HG03558 (cell line): ENCODE measurements at regions not wholly inside any gene's neighbourhood (a gene's known extent, or its start where the extent isn't known, plus 50 kb on each side); places are given as distances from the start of the nearest gene placed in this dataset.
"Not testable (repeated sequence)": the region's sequence is repeated elsewhere in the genome, so short reads cannot be mapped to it uniquely, and the experiment has no call there.

Experiments
- ATAC-seq: cut with Tn5 transposase; IDR thresholded peaks from one replicate; pipeline ENCODE4 v1.9.1; 2021; ENCODE audit warnings: moderate number of reproducible peaks; ENCODE audit not compliant: unreplicated experiment; ENCODE audit errors: extremely low read depth

- no peak for ATAC-seq
These were observed 107.2 kb upstream of the DDHD1 start for GRCh38 chr14:53260286-53260685.

GRCh38 chr14:53252141-53252540 lies 99.0 kb upstream of the DDHD1 start:
- ATAC-seq = no peak

GRCh38 chr14:53249059-53249458 lies 95.9 kb upstream of the DDHD1 start:
- no peak for ATAC-seq

DNA sequence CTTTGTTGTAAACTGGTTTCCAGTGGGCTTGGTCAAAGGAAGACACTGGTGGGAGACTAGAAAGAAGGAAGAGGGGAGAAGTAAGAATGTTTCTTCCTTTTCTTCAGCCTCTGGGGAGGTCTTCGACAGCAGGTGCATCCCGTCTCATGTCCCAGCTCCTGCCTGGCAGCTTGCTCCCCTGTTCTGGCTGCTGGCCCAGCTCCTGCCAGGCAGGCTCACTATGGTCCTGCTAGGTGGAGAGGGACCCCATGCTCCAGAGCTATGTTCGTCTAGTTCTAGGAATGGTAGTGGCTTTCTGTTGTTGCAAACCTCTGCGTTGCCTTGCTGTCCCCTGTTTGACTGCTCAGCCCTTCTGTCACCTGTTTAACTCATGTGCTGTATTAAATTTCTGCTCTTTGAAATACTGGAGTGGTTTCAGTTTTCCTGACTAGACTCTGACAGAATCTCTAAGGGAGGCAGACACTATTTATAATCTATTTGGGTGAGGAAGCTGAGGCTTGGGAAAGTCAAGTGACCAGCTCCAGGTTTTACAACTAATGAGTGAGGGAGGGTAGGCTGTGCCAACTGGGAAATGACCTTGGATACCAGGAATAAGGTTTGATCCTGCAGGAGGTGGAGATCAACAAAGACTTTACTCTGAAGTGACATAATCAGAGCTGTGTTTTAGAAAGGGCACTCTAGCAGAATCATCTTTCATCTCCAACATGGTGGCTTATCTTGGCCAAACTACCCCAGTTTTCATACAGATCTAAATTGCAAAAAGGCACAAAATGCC lies 94.7 kb upstream of the DDHD1 start:
- no peak for ATAC-seq

DNA sequence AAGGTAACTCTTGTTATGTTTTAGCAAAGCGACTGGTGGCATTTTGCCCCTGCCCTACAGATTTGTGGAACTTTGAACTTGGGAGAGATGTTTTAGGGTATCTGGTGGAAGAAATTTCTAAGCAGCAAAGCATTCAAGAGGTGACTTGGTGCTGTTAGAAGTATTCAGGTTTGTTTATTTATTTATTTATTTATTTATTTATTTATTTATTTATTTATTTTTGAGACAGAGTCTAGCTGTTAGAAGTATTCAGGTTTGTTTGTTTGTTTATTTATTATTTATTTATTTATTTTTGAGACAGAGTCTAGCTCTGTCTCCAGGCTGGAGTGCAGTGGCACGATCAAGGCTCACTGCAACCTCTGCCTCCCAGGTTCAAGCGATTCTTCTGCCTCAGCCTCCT lies 89.8 kb upstream of the DDHD1 start:
- not testable (repeated sequence) for ATAC-seq

DNA sequence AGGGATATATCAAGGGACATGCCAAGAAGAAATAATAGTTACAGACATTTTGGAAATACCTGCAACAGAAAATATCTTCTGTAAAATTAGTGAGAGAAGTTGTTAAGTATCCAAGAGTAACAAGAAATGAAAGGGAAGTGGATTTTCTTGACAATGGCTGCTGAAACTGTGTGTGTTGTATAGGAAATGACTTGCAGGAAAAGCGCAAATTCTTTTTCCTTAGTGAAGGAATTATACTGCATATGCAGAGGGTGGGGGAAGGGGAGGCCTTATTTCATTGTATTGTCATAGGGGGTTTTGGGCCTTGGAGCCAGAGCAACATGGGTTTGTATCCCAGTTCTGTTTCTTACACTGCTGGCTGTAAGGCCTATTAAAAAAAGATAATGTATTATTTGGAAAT lies 84.4 kb upstream of the DDHD1 start:
- no peak for ATAC-seq

DNA sequence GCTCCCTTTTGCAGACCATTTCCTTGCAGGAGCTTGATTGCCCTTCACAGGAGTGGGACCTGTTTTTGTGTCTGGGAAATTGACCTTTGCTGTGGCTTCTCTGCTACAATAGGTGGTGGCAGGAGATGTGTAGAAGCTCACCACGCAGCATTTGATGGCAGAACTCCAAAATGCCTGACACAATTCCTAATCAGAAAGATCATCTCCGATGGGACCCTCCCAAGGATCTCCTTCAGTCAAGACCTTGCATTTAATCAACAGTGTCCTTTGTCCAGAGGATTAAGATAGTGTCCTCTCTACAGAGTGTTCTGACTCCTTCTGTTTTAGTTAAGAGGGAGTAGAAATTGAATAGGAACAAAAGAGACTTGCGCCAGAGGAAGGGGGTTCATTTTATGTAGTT lies 83.6 kb upstream of the DDHD1 start:
- no peak for ATAC-seq

DNA sequence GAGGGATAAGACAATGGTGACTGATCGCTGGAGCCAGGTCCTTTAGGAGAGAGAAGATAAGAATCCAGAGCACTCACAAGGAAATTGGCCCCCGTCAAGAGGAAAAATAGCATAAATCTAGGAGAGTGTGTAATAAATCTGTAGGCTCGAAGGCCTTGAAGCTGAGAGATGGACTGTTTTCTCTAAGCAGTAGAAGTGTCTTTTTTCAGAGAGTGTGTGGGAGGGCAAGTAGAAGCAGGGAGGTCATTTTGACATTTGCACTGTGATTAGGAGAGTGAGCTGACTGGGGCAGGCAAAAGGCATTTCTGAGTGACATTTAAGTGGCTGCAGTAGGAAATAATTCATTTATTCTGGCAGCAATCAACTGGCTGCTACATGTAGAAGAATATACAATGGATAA lies 78.0 kb upstream of the DDHD1 start:
- ATAC-seq = no peak

GRCh38 chr14:53228966-53229365 lies 75.8 kb upstream of the DDHD1 start:
- no peak for ATAC-seq

DNA sequence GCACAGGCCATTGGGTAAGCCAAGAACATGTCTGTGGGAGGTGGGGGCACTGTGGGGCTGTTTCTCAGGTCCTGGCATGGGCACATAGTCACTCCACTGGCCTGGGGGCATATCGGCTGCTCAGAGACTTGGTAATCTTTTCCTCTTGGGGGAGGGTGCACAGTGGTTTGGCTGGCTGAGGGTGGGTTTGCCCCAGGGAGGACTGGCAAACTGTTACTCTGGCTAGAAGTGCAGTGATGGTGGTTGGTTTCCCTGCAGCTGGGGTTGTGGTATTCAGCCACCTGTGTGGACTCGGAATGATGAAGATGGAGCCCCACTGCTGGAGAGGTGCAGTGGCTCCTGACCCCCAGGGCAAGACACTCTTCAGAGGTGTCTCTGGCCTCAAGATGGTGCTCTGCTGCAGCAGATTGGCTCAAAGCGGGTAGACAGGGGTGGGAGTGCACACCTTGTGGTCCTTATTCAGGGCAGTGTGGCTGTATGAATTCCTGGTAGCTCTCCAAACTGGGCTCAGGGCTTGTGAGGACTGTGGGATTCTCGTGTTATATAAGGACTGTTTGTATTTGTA lies 74.1 kb upstream of the DDHD1 start:
- ATAC-seq = no peak

- ATAC-seq = no peak
These were observed 73.4 kb upstream of the DDHD1 start for GRCh38 chr14:53226553-53226952.

DNA sequence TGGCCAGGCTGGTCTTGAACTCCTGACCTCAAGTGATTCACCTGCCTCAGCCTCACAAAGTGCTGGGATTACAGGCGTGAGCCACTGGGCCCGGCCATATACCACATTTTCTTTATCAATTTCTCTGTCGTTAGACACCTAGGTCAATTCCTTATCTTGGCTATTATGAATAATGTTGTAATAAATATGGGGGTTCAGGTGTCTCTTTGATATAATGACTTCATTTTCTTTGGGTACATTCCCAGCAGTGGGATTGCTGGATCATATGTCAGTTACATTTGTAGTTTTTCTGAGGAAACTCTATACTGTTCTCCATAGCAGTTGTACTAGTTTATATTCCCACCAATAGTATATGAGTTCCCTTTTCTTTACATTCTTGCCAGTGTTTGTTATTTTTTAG lies 67.8 kb upstream of the DDHD1 start:
- no peak for ATAC-seq

GRCh38 chr14:53218161-53218560 lies 65.0 kb upstream of the DDHD1 start:
- no peak for ATAC-seq

GRCh38 chr14:53217316-53217994 lies 64.3 kb upstream of the DDHD1 start:
- peak; percentile 92 for ATAC-seq

DNA sequence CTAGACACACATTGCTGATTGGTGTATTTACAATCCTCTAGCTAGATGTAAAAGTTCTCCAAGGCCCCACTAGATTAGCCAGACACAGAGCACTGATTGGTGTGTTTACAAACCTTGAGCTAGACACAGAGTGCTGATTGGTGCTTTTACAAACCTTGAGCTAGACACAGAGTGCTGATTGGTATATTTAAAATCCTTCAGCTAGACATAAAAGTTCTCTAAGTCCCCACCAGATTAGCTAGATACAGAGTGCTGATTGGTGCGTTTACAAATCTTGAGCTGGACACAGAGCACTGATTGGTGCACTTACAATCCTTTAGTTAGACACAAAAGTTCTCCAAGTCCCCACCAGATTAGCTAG lies 63.8 kb upstream of the DDHD1 start:
- ATAC-seq = not testable (repeated sequence)

GRCh38 chr14:53216478-53216877 lies 63.4 kb upstream of the DDHD1 start:
- not testable (repeated sequence) for ATAC-seq

DNA sequence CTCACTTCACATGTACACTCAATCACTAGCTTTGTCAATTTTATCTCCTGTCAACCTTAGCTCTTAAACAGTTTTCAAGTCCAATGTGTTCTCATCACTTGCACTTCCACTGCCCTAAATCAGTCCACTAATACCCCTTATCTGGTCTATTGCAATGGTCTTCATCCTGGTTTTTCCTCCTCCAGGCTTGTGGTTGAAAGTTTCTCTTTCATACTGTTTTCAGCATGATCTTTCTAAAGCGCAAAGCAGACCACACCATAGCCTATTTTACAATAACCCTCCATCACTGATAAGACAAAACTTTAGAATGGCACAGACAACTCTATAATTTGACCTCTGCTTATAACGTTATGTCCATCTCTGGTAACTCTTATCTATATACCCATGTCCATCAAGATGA lies 62.0 kb upstream of the DDHD1 start:
- no peak for ATAC-seq

DNA sequence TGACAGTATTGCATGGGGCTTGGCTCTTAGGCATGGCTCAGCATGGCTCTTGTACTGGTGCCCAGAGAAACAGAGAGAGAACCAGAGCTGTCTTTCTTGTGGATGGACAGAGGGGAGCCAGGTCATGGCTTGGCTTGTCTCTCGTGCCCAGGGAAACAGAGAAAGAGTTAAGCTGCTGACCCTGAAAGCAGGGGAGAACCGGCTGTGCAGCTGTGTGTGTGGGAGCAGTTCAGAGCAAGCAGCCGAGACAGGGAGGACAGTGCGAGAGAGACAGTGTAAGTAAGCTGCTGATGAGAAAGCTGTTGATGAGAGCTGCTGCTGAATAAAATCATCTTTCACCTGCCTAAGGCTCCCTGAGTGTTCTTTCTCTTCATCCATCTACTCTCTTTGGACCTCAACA lies 61.3 kb upstream of the DDHD1 start:
- no peak for ATAC-seq

- no peak for ATAC-seq
These were observed 60.6 kb upstream of the DDHD1 start for GRCh38 chr14:53213761-53214160.

- no peak for ATAC-seq
These were observed 56.2 kb upstream of the DDHD1 start for GRCh38 chr14:53209370-53209769.
